ENCODE measurements at regions not wholly inside any gene's neighbourhood (a gene's known extent, or its start where the extent isn't known, plus 50 kb on each side); places are given as distances from the start of the nearest gene placed in this dataset.
A peak's percentile ranks its signal among the peaks of the same experiment; 100 is the strongest.

DNA sequence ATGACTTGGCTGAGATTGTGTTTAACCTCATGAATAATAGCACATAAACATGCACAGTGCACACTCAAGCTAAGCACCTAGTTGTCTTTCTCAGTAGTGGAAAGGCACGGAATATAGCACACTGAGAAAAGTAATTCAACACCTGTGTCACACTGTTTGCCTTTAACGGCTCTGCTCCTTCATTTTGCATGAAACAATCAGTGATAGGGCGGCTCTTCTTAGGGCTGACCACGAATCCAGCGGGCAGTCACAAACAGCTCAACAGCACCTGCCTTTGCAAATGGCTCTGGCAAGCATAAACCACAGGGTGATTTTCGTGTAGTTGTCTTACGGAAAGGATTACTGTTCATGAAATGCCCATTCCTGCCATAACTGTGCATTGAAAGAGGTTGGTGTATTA, 954.0 kb upstream of the TENM3 start:
- no peak for DNase-seq

DNA sequence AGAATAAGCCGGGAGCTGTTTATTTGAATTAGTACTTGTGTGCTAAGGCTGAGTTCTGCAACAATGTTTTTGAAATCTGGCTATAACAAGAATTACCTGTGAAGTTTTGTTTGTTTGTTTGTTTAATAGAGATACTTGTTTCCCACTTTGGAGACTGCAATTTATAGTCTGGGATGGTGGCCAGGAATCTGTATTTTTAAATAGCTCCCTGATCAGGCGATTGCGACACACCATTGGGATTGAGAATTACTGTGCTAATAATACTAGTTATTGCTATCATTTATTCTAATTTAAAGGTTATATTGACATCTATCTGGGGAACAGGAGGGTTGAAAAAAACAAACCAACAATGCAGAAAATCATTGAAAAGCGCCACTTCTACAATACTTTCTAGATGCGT, 951.6 kb upstream of the TENM3 start:
- no peak for DNase-seq

DNA sequence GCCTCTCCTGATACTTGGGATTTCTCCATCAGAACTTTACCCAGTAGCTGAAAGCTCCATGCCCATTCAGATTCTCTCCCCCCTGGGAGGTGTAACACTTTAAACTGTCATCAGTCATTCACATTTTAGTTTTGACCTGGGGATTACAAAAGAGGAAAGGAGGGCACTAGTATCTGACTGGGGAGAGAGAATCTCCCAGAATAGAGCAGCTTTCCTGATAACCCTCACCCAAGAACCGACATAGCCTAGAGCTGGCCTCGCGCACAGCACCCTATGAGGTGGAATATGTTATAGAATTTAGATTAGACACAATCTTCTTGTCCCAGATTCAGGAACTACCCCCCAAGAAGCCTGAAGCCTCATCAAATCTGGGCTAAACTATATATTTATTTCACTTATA, 950.2 kb upstream of the TENM3 start:
- no peak for DNase-seq

GRCh38 chr4:181293541-181293940, 949.7 kb upstream of the TENM3 start:
- DNase-seq = no peak

DNA sequence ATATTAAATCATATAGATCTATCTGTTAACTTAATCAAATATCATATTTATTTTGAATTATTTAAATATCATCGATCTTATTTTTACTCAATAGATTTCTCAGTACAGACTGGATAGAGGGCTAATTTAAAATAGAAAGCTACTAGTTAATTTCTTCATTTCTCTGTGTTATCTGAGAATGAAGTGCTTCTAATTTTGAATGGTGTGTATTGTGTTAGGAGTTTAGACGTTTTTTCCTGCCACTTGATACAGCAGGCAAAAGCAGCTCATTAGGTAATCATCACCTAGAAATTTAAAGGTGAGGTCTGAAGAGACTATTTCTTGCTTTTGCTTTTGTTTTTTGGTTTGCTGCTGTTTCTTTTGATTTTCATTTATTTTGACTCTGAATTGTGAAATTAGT, 948.8 kb upstream of the TENM3 start:
- DNase-seq = no peak

DNA sequence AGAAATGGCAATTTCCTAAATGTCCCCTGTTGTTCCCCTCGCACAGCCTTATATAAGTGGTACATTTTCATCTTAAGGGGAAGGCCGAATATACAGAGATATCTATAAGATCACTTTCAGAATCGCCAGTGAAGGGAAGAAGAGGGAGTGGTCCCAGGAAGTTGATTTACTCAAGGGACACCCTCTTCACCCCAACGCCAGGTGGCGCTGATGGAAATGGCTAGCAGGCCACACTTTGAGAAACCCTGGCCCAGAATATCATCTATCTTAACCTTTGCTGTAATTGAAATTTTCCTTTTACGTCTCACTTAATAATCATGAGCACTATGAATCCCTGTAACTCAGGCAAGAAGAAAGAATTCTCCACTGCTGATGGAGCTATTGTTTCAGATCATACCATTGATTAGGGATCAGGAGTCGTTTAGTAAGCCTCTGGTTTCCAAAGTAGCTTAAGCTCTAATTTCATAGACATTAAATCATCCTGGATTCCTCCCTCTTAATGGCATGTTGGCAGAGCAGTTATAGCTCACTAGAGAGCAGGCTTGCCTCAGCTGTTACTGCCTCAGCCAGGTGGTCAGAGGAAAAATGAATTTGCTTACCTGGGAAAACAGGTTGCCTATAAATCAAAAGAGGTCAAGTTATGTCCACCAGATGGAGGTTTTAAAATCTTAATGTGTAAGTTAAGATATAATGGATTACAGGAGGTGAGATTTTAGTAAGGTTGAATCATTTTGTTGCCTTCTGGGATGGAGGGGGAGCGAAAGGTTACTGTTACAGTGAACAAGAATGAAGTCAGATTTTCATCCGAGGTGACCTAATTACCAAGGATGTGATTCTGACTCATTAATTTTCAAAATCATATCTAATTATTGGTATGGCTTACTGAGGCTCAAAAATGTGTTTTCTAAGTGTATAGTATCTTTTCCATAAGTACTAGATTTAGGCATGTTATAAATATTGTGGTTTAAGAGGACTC, 941.2 kb upstream of the TENM3 start:
- peak; percentile 55 for DNase-seq

DNA sequence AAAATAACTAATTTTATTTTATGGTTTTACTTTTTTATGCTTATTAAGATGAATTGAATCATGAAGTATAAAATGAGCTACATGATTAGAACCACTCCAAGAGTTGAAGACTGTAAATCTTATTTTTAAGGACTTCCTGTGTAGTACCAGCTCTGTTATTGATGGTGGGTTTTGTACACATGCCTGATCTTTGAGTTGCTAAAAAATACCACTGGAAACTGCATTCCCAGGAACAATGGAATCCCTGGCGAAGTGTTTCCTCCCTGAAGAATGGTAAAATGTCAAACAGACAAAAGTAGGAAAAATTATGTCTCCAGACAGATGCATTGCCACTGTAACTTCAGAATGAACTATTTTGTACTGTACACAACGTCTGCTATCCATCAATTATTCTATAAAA, 935.4 kb upstream of the TENM3 start:
- no peak for DNase-seq

DNA sequence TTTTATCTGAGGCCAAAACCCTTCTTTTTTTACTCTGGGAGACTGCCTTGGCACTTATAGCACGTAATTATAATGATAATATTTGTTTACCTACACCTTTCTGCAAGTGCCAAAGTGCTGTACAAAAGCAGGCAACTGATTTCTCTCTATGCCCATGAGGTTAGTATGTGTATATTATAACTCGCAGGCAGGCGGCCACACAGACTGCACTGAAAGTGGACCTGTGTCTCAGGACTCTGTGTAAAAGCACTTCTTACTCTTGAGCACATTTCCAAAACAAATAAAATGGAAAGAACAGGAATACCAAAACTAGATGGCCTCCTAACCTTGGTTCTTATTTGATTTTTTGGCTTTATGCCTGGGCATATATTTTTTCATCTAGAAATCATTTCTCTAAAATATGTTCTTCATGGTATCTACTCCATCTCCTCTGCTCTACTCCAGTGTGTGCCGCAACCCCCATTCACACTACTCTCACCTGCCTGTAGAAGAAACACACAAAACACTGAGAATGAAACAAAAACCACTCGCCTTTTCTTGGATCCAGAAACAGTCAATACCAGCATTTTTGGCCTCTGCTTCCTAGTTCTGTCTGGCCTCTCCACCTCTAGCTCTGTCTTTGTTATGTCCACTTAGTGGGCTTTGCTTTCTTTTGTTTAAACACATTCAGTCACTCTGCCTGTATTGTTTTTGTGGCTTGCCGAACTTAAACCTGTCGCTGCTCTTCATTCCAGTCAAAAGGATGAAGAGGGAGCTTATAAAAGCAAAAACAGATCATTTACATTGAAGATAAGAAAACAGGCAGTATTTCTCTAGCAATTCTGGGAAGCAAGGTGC, 934.5 kb upstream of the TENM3 start:
- DNase-seq = no peak

DNA sequence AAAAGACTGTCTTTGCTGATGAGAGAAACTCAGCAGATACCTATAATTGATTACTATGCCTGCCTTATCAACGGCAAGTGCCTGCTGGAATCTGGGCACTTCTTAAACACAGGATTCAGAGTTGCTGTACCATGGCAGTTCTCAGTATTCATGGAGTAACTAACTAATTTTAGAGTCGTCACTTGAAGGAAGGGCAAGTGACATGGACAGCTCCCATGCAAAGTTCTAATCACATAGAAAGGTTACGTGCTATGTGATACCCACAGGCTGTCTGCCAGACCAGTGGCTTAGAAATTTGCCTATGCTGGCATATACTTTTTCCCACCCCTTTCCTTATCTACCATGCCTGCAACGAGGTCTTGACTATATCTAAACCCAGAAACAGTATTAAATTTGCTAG, 931.1 kb upstream of the TENM3 start:
- DNase-seq = no peak

DNA sequence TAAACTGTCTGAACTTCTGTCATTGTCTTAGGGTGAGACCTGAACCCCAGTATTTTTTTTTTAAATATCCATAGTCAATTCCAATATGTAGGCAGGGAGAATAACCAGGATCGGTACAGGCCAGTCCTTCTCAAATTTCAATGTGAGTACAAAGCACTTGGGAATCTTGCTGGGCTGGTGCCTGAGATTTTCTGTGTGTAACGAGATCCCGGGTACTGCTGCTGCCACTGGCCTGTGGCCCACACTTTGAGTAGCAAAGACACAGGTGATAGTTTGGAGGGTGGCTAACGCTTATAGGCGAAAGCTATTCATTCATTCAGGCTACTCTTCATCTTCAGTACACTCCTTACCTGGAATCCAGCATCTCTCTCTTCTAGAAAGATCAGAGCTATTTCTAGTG, 923.6 kb upstream of the TENM3 start:
- DNase-seq = no peak

- no peak for DNase-seq
Measured at GRCh38 chr4:181323061-181323460, 920.1 kb upstream of the TENM3 start.

- no peak for DNase-seq
Measured at GRCh38 chr4:181330654-181331201, 912.5 kb upstream of the TENM3 start.

DNA sequence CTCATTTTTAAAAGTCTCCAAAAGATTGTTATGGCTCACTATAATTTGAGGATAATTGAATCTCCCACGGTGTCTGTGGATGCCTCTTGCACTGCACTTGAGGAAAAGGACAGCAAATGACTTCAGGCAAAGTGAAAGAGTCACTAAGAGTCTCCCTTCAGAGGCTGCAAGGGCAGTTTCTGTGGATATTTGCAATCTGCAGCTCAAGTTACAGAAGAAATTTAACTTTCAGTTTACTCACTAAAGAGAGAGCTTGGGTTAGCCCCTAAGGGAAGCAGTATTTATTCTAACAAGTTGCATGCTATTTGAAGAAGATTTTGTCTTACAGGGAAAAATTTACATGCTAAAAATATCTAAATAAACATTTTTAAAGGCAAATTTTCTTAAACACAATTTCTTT, 912.0 kb upstream of the TENM3 start:
- no peak for DNase-seq

DNA sequence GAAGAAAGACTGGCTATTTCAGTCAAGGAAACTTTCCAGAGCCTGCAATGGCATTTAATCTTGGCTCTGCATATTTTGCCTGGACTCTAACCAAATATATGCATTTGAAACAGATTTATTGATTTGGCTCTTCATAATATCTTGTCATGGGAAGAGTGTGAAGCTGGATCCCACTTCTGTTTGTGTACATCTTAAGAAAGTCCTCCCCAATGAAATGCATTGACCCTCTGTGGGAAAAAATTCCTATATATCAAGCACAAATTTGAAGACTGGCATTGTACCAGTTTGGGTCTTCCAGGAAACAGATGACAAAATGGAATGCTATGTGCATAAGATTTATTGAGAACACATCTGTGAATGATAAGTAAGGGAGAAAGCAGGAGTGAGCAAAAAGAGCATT, 897.3 kb upstream of the TENM3 start:
- DNase-seq = peak; percentile 9

- DNase-seq = no peak
Measured at GRCh38 chr4:181350615-181351415, 892.4 kb upstream of the TENM3 start.

- peak; percentile 1 for DNase-seq
Measured at GRCh38 chr4:181364504-181364903, 878.7 kb upstream of the TENM3 start.

DNA sequence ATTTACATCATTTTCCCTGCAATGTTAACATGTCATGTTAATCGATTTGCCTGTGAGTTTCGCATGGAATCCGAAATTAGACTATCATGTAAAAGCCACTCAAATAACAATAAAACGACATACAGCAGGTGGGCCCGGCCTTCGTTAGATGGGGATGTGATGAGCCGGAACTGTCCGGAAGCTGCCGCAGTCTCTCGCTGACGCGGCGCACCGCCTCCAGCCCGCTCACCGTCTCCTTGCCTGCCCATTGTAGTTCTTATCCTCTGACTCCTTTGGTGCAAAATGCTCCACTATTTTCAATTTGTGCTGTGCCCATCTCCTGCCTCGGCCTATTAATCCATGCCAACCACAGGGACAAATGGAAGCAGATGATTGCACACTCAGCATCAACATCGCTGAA, 877.5 kb upstream of the TENM3 start:
- DNase-seq = no peak

- no peak for DNase-seq
Measured at GRCh38 chr4:181372014-181372413, 871.2 kb upstream of the TENM3 start.

DNA sequence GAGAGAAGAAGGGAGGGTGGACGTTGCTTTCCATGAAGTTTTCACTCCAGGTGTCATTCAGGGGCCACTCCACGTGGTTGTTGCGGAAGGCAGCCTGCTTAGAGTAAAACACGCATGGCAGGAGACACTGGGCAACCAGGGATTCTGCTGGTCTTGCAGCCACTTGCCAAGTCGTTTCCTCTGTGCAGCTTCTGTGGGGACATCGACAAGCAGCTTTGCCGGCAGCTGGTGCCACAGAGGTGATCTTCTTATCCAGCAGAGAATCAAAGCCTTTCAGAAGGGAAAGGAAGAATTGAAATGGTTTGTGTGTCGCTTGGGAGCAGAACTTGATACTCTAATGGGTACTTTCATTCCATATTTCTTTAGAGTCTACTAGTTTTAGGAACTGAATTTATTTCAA, 867.1 kb upstream of the TENM3 start:
- DNase-seq = no peak

GRCh38 chr4:181388061-181388460, 855.1 kb upstream of the TENM3 start:
- no peak for DNase-seq

GRCh38 chr4:181416966-181417365, 826.2 kb upstream of the TENM3 start:
- no peak for DNase-seq

GRCh38 chr4:181418496-181418895, 824.7 kb upstream of the TENM3 start:
- no peak for DNase-seq

DNA sequence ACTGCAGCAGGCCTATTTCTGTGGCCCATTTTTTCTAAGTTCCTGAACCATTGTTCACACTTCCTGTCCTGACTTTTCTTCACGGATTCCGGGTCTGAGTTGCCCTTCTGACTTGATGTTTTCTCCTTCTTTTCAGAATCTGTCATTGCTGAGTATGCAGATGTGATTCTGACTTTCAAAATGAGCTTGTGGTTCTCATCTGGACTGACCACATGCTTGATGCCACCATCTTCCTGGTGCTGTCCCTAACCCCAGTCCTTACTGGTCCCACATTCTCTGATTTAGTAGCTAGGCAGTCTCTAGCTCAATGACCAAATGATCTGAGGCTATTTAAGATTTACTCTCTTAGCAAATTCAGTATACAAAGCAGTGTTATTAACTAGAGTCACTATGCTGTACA, 822.3 kb upstream of the TENM3 start:
- no peak for DNase-seq

Measured in fibroblast of skin of right quadriceps (primary cell).